ENCODE measurements at regions not wholly inside any gene's neighbourhood (a gene's known extent, or its start where the extent isn't known, plus 50 kb on each side); places are given as distances from the start of the nearest gene placed in this dataset.

DNA sequence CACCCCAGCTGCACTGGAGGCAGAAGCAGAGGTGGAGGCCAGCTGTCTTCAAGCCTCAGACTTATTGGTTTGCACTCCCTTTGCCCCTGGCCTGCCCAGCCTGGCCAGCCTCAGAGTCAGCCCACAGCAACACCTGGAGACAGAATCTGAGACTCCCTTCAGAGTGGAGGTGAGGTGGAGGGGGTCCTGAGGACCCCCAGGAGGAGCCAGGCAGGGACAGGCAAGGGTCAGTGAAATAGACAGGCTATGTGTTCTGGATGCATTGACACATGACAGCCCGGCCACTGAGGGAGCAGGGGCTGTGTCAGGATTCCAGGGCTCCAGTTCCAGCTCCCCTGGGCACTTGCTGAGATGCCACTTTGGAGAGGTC lies 309.7 kb downstream of the MYCN start:
- no peaks in the 10 kb centered on the region; the same call in 1 of the 2 replicates for H3K4me1 ChIP-seq (ENCODE audit: insufficient read depth, low read length)

More for the DNA sequence above, 309.7 kb downstream of the MYCN start:
- Histone ChIP-seq H2BK20ac (ENCODE audit: low read depth, low read length, poor library complexity, severe bottlenecking) (no peak overlapping the region), H4K91ac (ENCODE audit: insufficient read length, low read depth, low read length) (no peak overlapping the region), H4K8ac (replicated peaks; ENCODE audit: insufficient read length, low read depth, low read length) (no peak overlapping the region), H2BK12ac (ENCODE audit: insufficient read length, low read depth, low read length) (no peak overlapping the region), H4K20me1 (ENCODE audit: control insufficient read depth, insufficient read depth, insufficient read length) (no peaks in the 10 kb centered on the region), H2BK120ac (ENCODE audit: low read depth, low read length, poor library complexity, severe bottlenecking) (no peak overlapping the region), H3K79me1 (ENCODE audit: insufficient read depth, low read depth, low read length, poor library complexity, severe bottlenecking) (no peaks in the 10 kb centered on the region), H4K5ac (ENCODE audit: insufficient read length, low read depth, low read length) (no peak overlapping the region), H2AFZ (ENCODE audit: low read length) (no peak overlapping the region), H3T11ph (ENCODE audit: low read length) (no peak overlapping the region), H3K9ac (ENCODE audit: extremely low read depth, insufficient read length, low read length) (no peak overlapping the region), H2BK15ac (ENCODE audit: low read depth, low read length) (no peak overlapping the region), H3K56ac (ENCODE audit: insufficient read length, low read depth, low read length) (no peak overlapping the region), H3K23me2 (ENCODE audit: insufficient read length, low read depth, low read length, poor library complexity, severe bottlenecking) (no peaks in the 10 kb centered on the region), H3K14ac (ENCODE audit: insufficient read depth, low read length) (no peak overlapping the region; the same call in 1 of the 2 replicates), H2BK5ac (ENCODE audit: insufficient read length, low read length) (no peak overlapping the region), H3K23ac (ENCODE audit: insufficient read length, low read depth, low read length) (no peak overlapping the region), H3K9me3 (ENCODE audit: control insufficient read depth, low read depth, low read length) (no peaks in the 10 kb centered on the region), H3K4me2 (ENCODE audit: insufficient read depth, insufficient read length, low read length) (no peak overlapping the region), H3K18ac (ENCODE audit: insufficient read length, low read depth, low read length) (no peak overlapping the region), H3K4ac (ENCODE audit: low read depth, low read length) (no peak overlapping the region), H2AK5ac (ENCODE audit: insufficient read length, low read length) (no peak overlapping the region), H3K79me2 (ENCODE audit: insufficient read depth, low read length) (no peaks in the 10 kb centered on the region), H3K27me3 (ENCODE audit: insufficient read depth, low read length) (no peaks in the 10 kb centered on the region), H3K27ac (ENCODE audit: insufficient read length, low read depth, low read length) (no peak overlapping the region)
- TF ChIP-seq, protein P1, sequence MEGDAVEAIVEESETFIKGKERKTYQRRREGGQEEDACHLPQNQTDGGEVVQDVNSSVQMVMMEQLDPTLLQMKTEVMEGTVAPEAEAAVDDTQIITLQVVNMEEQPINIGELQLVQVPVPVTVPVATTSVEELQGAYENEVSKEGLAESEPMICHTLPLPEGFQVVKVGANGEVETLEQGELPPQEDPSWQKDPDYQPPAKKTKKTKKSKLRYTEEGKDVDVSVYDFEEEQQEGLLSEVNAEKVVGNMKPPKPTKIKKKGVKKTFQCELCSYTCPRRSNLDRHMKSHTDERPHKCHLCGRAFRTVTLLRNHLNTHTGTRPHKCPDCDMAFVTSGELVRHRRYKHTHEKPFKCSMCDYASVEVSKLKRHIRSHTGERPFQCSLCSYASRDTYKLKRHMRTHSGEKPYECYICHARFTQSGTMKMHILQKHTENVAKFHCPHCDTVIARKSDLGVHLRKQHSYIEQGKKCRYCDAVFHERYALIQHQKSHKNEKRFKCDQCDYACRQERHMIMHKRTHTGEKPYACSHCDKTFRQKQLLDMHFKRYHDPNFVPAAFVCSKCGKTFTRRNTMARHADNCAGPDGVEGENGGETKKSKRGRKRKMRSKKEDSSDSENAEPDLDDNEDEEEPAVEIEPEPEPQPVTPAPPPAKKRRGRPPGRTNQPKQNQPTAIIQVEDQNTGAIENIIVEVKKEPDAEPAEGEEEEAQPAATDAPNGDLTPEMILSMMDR (conservative IDR thresholded peaks at IDR 0.05), result no peak
- Mint-ChIP-seq H3K4me1 (peaks cover 21 to 22% of the 10 kb centered on the region in 2 experiments), H3K27me3 (ENCODE audit: low read depth) (peaks cover 6% of the 10 kb centered on the region; the same call in 1 of the 2 replicates), H3K36me3 (ENCODE audit: insufficient read depth in 1 of 3, low read depth in 3 of 3) (peaks cover 0 to 5% (median 5%) of the 10 kb centered on the region in 3 experiments; a peak in 4 of 7 replicates), H3K27ac (no peak overlapping the region), H3K9me3 (peaks cover 5 to 8% of the 10 kb centered on the region in 2 experiments), H3K4me3 (no peak overlapping the region)
- WGBS (ENCODE audit: extremely low coverage, insufficient read length, low lambda C conversion rate), result no CpG with 5 or more reads among the region's 1 CpG
- DNase-seq, result no peak

Data from H9 (cell line).